ENCODE measurements at regions not wholly inside any gene's neighbourhood (a gene's known extent, or its start where the extent isn't known, plus 50 kb on each side); places are given as distances from the start of the nearest gene placed in this dataset.

DNA sequence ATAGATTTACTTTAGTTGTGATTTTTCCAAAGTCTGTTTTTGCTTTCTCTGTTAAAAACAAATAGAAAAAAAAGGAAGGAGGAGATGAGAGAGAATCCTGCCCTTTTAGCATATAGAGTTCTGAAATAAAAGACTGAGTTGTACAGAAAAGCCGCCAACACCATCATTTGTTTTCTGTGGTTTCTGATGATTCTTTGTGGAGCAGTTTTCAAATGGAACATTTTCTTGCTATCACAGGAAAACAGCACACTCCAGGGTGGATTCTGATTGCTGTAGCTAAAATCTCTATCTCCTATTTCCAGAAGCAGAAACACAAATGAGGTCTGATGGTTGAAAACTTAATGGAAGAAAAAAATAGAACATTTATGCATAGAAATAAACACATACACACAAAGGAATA is 144.6 kb upstream of the L3MBTL4 start:
- no peak overlapping the region for H3K27ac ChIP-seq
- no peak for TF ChIP-seq POLR2A (IDR thresholded peaks at IDR 0.05)
- TF ChIP-seq, protein P1, sequence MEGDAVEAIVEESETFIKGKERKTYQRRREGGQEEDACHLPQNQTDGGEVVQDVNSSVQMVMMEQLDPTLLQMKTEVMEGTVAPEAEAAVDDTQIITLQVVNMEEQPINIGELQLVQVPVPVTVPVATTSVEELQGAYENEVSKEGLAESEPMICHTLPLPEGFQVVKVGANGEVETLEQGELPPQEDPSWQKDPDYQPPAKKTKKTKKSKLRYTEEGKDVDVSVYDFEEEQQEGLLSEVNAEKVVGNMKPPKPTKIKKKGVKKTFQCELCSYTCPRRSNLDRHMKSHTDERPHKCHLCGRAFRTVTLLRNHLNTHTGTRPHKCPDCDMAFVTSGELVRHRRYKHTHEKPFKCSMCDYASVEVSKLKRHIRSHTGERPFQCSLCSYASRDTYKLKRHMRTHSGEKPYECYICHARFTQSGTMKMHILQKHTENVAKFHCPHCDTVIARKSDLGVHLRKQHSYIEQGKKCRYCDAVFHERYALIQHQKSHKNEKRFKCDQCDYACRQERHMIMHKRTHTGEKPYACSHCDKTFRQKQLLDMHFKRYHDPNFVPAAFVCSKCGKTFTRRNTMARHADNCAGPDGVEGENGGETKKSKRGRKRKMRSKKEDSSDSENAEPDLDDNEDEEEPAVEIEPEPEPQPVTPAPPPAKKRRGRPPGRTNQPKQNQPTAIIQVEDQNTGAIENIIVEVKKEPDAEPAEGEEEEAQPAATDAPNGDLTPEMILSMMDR (IDR thresholded peaks at IDR 0.05): no peak
- peaks cover 16% of the 10 kb centered on the region for H3K4me1 ChIP-seq
- ATAC-seq: no peak
- no peaks in the 10 kb centered on the region for H3K36me3 ChIP-seq (replicated peaks in 1 of 2; ENCODE audit: insufficient read depth in 1 of 2, low read depth in 2 of 2)
- intact Hi-C loops (cut with DNase I): no loop called here
- no peak for DNase-seq
- 80 to 82% methylated on average over 1 of the region's 1 CpG for WGBS, 2 donors
- no peaks in the 10 kb centered on the region for H3K9me3 ChIP-seq
- H3K27me3 ChIP-seq: no peaks in the 10 kb centered on the region
- no peak overlapping the region for H3K4me3 ChIP-seq

DNA sequence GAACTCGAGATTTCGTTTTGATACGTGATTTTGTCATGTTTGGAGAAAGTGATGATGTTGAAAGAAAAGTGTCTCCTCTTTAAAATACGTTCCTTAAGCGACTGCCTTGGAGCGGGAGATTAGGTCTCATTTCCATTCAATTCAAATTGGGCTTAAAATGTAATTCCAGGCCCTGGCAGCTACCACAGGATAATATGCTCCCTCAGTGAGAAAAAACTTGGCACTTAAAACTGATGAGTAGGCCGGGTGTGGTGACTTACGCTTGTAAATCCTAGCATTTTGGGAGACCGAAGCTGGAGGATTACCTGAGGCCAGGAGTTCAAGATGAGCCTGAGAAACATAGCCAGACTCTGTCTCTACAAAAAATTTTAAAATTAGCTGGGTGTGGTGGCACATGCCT is 146.3 kb upstream of the L3MBTL4 start:
- peak overlapping the region in 3 of 4 donors; percentile 39 to 67 (median 65) for H3K27ac ChIP-seq
- no peaks in the 10 kb centered on the region for H3K27me3 ChIP-seq
- no peaks in the 10 kb centered on the region for H3K36me3 ChIP-seq (replicated peaks in 1 of 2; ENCODE audit: insufficient read depth in 1 of 2, low read depth in 2 of 2)
- WGBS, 2 donors: 88 to 94% methylated on average over 9 of the region's 9 CpGs
- intact Hi-C loops (cut with DNase I): no loop called here
- DNase-seq: no peak
- H3K4me3 ChIP-seq: no peak overlapping the region
- no peaks in the 10 kb centered on the region for H3K9me3 ChIP-seq
- TF ChIP-seq, protein P1 (IDR thresholded peaks at IDR 0.05): no peak
- TF ChIP-seq POLR2A (IDR thresholded peaks at IDR 0.05): no peak
- peaks cover 22% of the 10 kb centered on the region for H3K4me1 ChIP-seq
- no peak for ATAC-seq

DNA sequence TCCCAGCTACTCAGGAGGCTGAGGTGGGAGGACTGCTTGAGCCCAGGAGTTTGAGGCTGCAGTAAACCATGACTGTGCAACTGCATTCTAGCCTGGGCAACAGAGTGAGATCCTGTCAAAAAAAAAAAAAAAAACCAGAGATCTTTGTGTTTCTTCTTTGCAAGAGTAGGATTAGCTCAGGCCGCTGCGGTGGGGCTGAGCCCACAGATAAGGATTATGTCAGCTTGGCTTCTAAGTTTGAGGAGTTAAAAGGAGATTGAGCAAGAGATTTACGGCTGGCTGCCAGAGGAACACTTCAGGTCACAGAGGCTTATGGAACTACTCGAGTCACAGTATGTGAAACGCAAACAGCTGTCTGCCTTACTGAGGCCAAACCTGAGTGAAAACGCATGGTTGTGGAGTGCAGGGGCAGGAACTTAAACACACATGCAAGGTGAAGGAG is 146.7 kb upstream of the L3MBTL4 start:
- DNase-seq: peak; percentile 77 to 87 (median 82)
- Histone ChIP-seq H3K4me1 (peaks cover 22% of the 10 kb centered on the region), H3K4me3 (no peak overlapping the region), H3K27me3 (no peaks in the 10 kb centered on the region), H3K9me3 (no peaks in the 10 kb centered on the region), H3K27ac (peak overlapping the region; percentile 9 to 67 (median 52)), H3K36me3 (replicated peaks in 1 of 2; ENCODE audit: insufficient read depth in 1 of 2, low read depth in 2 of 2) (no peaks in the 10 kb centered on the region)
- no peak for TF ChIP-seq POLR2A (IDR thresholded peaks at IDR 0.05)
- TF ChIP-seq, protein P1 (IDR thresholded peaks at IDR 0.05): no peak
- intact Hi-C loops (cut with DNase I): no loop called here
- peak; percentile 94 for ATAC-seq
- WGBS, 2 donors: 17 to 39% methylated on average over 6 of the region's 6 CpGs

DNA sequence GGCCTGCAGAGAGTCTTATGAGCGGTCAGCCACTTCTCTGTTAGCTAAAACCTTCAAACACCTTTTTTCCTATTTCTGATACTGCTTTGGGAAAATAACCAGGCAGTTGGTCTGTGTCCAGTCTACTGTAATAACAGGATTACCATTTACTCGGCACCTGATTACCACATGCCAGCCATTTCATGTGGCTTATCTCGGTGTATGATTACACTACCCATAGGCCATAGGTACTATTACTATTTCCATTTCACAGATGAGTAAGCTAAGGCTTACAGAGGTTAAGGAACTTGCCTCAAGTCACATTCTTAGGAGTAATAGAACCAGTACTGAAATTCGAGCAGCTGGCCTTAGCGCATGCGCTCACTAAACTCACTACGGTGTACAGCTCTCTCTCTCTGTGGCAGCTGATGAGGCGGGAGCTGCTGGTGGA is 147.2 kb upstream of the L3MBTL4 start:
- intact Hi-C loops (cut with DNase I): no loop called here
- Histone ChIP-seq H3K4me1 (peaks cover 22% of the 10 kb centered on the region), H3K27me3 (no peaks in the 10 kb centered on the region), H3K27ac (peak overlapping the region; percentile 9 to 67 (median 52)), H3K9me3 (no peaks in the 10 kb centered on the region), H3K4me3 (no peak overlapping the region), H3K36me3 (replicated peaks in 1 of 2; ENCODE audit: insufficient read depth in 1 of 2, low read depth in 2 of 2) (no peaks in the 10 kb centered on the region)
- TF ChIP-seq POLR2A (IDR thresholded peaks at IDR 0.05): no peak
- TF ChIP-seq, protein P1 (IDR thresholded peaks at IDR 0.05): no peak
- 60 to 63% methylated on average over 8 of the region's 8 CpGs for WGBS, 2 donors
- peak in 2 of 4 donors; percentile 26 to 58 for DNase-seq
- peak; percentile 69 for ATAC-seq

DNA sequence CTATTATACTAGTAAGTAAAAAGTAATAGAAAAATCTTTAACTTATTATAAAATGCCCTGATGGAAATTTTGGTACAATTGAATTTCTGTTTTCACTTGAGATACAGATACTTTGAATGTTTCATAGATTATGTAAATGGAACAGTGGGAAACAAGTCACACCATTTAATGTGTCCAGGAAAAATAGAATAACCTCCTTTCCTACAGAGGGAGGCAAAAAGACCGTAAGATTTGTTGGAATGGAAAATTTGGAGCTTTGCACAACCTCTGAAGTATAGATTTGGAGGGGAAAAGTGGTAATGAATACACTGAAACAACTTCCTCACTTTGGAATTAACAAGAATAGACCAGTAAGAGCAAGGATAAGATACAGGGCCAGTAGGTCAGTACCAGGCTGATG is 149.2 kb upstream of the L3MBTL4 start:
- Histone ChIP-seq H3K36me3 (replicated peaks in 1 of 2; ENCODE audit: insufficient read depth in 1 of 2, low read depth in 2 of 2) (no peaks in the 10 kb centered on the region), H3K27me3 (no peaks in the 10 kb centered on the region), H3K9me3 (no peaks in the 10 kb centered on the region), H3K4me1 (peaks cover 22% of the 10 kb centered on the region), H3K4me3 (no peak overlapping the region), H3K27ac (no peak overlapping the region)
- no peak for TF ChIP-seq POLR2A (IDR thresholded peaks at IDR 0.05)
- TF ChIP-seq, protein P1 (IDR thresholded peaks at IDR 0.05): no peak
- ATAC-seq (no peak), DNase-seq (no peak)
- 92 to 100% methylated on average over 1 of the region's 1 CpG for WGBS, 2 donors
- intact Hi-C loops (cut with DNase I): no loop called here
